Lung (tissue), 11 donors: ENCODE measurements at regions not wholly inside any gene's neighbourhood (a gene's known extent, or its start where the extent isn't known, plus 50 kb on each side); places are given as distances from the start of the nearest gene placed in this dataset.
"Not testable (repeated sequence)": the region's sequence is repeated elsewhere in the genome, so short reads cannot be mapped to it uniquely, and the experiment has no call there.

Experiments used
- ATAC-seq: fragments of 200-7000 bp; cut with Tn5 transposase; one replicate; pipeline ENCODE4 v1.9.1; 2020; ENCODE audit warnings: moderate number of reproducible peaks; ENCODE audit not compliant: insufficient read depth, low FRiP score
- DNase-seq, 3 donors: peaks; one replicate each; pipeline ENCODE4 v3.0.0-alpha.2; 2013 to 2017
- H3K27ac ChIP-seq, 2 donors: one replicate each; pipeline ENCODE4 v1.5.1; 2013; ENCODE audit warnings: mild to moderate bottlenecking in 2 of 2, moderate library complexity in 2 of 2, control low read depth in 1 of 2, inconsistent platforms in 1 of 2, low read depth in 1 of 2, low read length in 1 of 2
- H3K27me3 ChIP-seq, 3 donors: one replicate each; pipeline ENCODE4 v1.5.1; 2013; ENCODE audit warnings: low read length in 2 of 3; ENCODE audit not compliant: control insufficient read depth in 3 of 3, insufficient read depth in 3 of 3
- H3K36me3 ChIP-seq, 4 donors: one replicate each; pipeline ENCODE4 v1.5.1; 2013; ENCODE audit warnings: low read length in 4 of 4, mild to moderate bottlenecking in 1 of 4, moderate library complexity in 1 of 4; ENCODE audit not compliant: control insufficient read depth in 4 of 4, insufficient read depth in 4 of 4
- H3K4me1 ChIP-seq, 5 donors: one replicate each; pipeline ENCODE4 v1.5.1; 2013; ENCODE audit warnings: low read length in 5 of 5, mild to moderate bottlenecking in 2 of 5, moderate library complexity in 1 of 5; ENCODE audit not compliant: control insufficient read depth in 5 of 5, insufficient read depth in 5 of 5
- H3K4me3 ChIP-seq: one replicate; pipeline ENCODE4 v1.5.1; 2013; ENCODE audit warnings: mild to moderate bottlenecking, control low read depth, moderate library complexity
- H3K9ac ChIP-seq, 2 donors: one replicate each; pipeline ENCODE4 v1.5.1; 2013; ENCODE audit warnings: low read length in 2 of 2, control low read depth in 1 of 2; ENCODE audit not compliant: insufficient read depth in 1 of 2
- H3K9me3 ChIP-seq, 4 donors: one replicate each; pipeline ENCODE4 v1.5.1; 2013; ENCODE audit warnings: low read length in 3 of 4, mild to moderate bottlenecking in 1 of 4, moderate library complexity in 1 of 4; ENCODE audit not compliant: control insufficient read depth in 4 of 4, insufficient read depth in 3 of 4
- WGBS, 2 donors: extraction: QIAGEN DNeasy Blood & Tissue Kit; methylation state at CpG; one replicate each; pipeline ENCODE4 v1.1.7; 2013; 5-methylcytosine and 5-hydroxymethylcytosine counted together
- TF ChIP-seq, protein P1 (sequence below): IDR thresholded peaks from 2 replicates; pipeline ENCODE4 v1.5.1; 2012; ENCODE audit warnings: mild to moderate bottlenecking; ENCODE audit errors: control extremely low read depth, extremely low read depth
- donor health status: control.
- donor health status: control.
- donor health status: Bipolar disorder and iron deficiency.
- donor health status: healthy.
- donor health status: DM: yes; HTN: yes; CAD: no.

DNA sequence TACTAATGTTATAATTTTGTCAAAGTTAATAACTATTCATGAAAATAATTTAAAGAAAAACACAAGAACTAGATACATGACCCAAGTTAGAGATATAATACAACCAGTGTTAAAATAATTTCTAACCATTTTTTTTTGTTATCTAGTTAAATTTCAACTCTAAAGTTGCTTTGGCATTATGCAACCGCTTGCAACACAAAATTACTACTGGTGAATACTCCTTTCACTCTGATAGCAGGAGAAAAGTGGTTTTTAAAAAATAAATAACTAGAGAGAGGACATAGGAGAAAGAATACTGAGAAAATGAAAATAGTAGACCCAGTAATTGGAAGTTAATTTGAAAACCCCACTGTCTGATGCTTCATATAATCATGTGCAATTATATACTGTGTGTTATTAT lies 622.4 kb upstream of the GRIN3A start:
- 59 to 90% methylated on average over 1 of the region's 1 CpG for WGBS, 2 donors
- no peak overlapping the region for H3K27ac ChIP-seq

GRCh38 chr9:102355982-102356381 lies 617.5 kb upstream of the GRIN3A start:
- ATAC-seq (no peak), DNase-seq (no peak)
- 80 to 81% methylated on average over 5 of the region's 5 CpGs for WGBS, 2 donors
- Histone ChIP-seq H3K27me3 (no peaks in the 10 kb centered on the region), H3K9me3 (peaks cover 0 to 5% (median 0%) of the 10 kb centered on the region in 4 donors), H3K36me3 (no peaks in the 10 kb centered on the region), H3K4me1 (no peaks in the 10 kb centered on the region), H3K27ac (no peak overlapping the region), H3K9ac (no peak overlapping the region), H3K4me3 (no peak overlapping the region)
- TF ChIP-seq, protein P1, sequence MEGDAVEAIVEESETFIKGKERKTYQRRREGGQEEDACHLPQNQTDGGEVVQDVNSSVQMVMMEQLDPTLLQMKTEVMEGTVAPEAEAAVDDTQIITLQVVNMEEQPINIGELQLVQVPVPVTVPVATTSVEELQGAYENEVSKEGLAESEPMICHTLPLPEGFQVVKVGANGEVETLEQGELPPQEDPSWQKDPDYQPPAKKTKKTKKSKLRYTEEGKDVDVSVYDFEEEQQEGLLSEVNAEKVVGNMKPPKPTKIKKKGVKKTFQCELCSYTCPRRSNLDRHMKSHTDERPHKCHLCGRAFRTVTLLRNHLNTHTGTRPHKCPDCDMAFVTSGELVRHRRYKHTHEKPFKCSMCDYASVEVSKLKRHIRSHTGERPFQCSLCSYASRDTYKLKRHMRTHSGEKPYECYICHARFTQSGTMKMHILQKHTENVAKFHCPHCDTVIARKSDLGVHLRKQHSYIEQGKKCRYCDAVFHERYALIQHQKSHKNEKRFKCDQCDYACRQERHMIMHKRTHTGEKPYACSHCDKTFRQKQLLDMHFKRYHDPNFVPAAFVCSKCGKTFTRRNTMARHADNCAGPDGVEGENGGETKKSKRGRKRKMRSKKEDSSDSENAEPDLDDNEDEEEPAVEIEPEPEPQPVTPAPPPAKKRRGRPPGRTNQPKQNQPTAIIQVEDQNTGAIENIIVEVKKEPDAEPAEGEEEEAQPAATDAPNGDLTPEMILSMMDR, result no peak

More for the DNA sequence above, 622.4 kb upstream of the GRIN3A start:
- TF ChIP-seq, protein P1, result no peak
- ATAC-seq, result no peak
- no peak overlapping the region for H3K4me3 ChIP-seq
- no peaks in the 10 kb centered on the region for H3K4me1 ChIP-seq
- no peak overlapping the region for H3K9ac ChIP-seq
- H3K27me3 ChIP-seq, result no peaks in the 10 kb centered on the region
- no peaks in the 10 kb centered on the region for H3K36me3 ChIP-seq
- peaks cover 0 to 5% (median under 1%) of the 10 kb centered on the region in 4 donors for H3K9me3 ChIP-seq
- no peak for DNase-seq

DNA sequence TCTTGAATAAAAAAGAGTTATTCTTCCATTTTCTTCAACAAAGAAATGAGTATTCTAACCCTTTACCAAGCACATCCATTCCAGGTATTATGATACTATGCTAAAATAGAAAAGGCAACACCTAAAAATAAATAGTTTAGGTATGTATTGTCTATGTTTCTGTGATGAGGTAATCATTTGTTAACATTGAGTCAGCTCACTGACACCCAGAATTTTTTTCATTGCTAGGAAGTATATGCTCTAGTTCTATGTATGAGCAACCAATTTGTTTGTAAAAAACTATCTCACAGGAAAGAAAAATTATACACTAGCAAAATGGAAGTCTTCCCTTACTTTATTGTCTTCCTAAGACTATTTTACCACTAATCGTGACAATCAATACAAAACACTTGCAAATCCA lies 615.6 kb upstream of the GRIN3A start:
- no peak for DNase-seq
- Histone ChIP-seq H3K9me3 (peaks cover 0 to 5% (median 0%) of the 10 kb centered on the region in 4 donors), H3K27me3 (no peaks in the 10 kb centered on the region), H3K27ac (no peak overlapping the region), H3K4me3 (no peak overlapping the region), H3K9ac (no peak overlapping the region), H3K36me3 (no peaks in the 10 kb centered on the region), H3K4me1 (no peaks in the 10 kb centered on the region)
- no peak for ATAC-seq
- TF ChIP-seq, protein P1, result no peak
- WGBS, 2 donors, result 77 to 91% methylated on average over 1 of the region's 1 CpG

DNA sequence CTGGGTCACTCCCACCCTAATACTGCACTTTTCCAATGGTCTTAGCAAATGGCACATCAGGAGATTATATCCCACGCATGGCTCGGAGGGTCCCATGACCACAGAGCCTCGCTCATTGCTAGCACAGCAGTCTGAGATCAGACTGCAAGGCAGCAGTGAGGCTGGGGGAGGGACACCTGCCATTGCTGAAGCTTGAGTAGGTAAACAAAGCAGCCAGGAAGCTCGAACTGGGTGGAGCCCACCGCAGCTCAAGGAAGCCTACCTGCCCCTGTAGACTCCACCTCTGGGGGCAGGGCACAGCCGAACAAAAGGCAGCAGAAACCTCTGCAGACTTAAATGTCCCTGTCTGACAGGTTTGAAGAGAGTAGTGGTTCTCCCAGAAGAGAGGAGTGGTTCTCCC lies 599.0 kb upstream of the GRIN3A start:
- not testable (repeated sequence) for H3K4me1 ChIP-seq, H3K36me3 ChIP-seq, H3K27ac ChIP-seq, H3K9me3 ChIP-seq, H3K27me3 ChIP-seq, H3K4me3 ChIP-seq, H3K9ac ChIP-seq, DNase-seq, ATAC-seq
- WGBS, 2 donors, result 74 to 78% methylated on average over 6 of the region's 6 CpGs
